K562 (cell line): ENCODE measurements at regions not wholly inside any gene's neighbourhood (a gene's known extent, or its start where the extent isn't known, plus 50 kb on each side); places are given as distances from the start of the nearest gene placed in this dataset.
"Not testable (repeated sequence)": the region's sequence is repeated elsewhere in the genome, so short reads cannot be mapped to it uniquely, and the experiment has no call there.

Source experiments
- CXXC5 ChIP-seq: fragments of 250-450 bp; sonication (Bioruptor Pico); IDR thresholded peaks from 2 replicates; pipeline ENCODE4 v1.8.0; 2022; ENCODE audit warnings: inconsistent platforms, mild to moderate bottlenecking, moderate library complexity
- HDAC2 ChIP-seq: fragments of 450-650 bp; IDR thresholded peaks from 2 replicates; pipeline ENCODE4 v1.6.1; 2016; ENCODE audit warnings: mild to moderate bottlenecking
- JUND ChIP-seq, 2 experiments: IDR thresholded peaks; 2 replicates in 1 of 2; 3 replicates in 1 of 2; pipeline ENCODE4 v1.6.1; 2011; ENCODE audit warnings: borderline replicate concordance in 2 of 2, low read depth in 2 of 2, low read length in 2 of 2, improper control_type of control experiment in 1 of 2, missing biosample characterization in 1 of 2, missing genetic modification characterization in 1 of 2, missing genetic modification reagents in 1 of 2
- KAT7 ChIP-seq: sonication (generic); formaldehyde crosslinking; IDR thresholded peaks from 2 replicates; pipeline ENCODE4 v1.8.0; 2022; ENCODE audit warnings: missing genetic modification reagents, mild to moderate bottlenecking, borderline replicate concordance
- MAZ ChIP-seq, 2 experiments: fragments of 450-650 bp in 1 of 2; sonication (generic) in 1 of 2; formaldehyde crosslinking; IDR thresholded peaks in 1 of 2; conservative IDR thresholded peaks in 1 of 2; 2 replicates each; pipeline versions ENCODE4 v1.4.0 to v1.5.0; 2020; ENCODE audit warnings: mild to moderate bottlenecking in 1 of 2, missing genetic modification reagents in 1 of 2
- NR2C2 ChIP-seq, 2 experiments: fragments of 200-800 bp in 1 of 2; sonication (Bioruptor generic) in 1 of 2; sonication (generic) in 1 of 2; formaldehyde crosslinking in 1 of 2; IDR thresholded peaks; 2 replicates each; pipeline versions ENCODE4 v1.6.1 to v1.8.0; 2016 to 2022; ENCODE audit warnings: mild to moderate bottlenecking in 1 of 2, missing compliant biosample characterization in 1 of 2, missing genetic modification characterization in 1 of 2, missing genetic modification reagents in 1 of 2
- NR4A1 ChIP-seq, 2 experiments: fragments of 250-450 bp in 1 of 2; fragments of 450-650 bp in 1 of 2; sonication (Bioruptor Pico) in 1 of 2; IDR thresholded peaks; 2 replicates each; pipeline versions ENCODE4 v1.4.0 to v1.6.1; 2016 to 2020; ENCODE audit warnings: mild to moderate bottlenecking in 2 of 2, missing compliant biosample characterization in 1 of 2, missing genetic modification characterization in 1 of 2, moderate library complexity in 1 of 2
- PML ChIP-seq: IDR thresholded peaks from 2 replicates; pipeline ENCODE4 v1.6.1; 2012; ENCODE audit warnings: low read length, inconsistent platforms
- RAD21 ChIP-seq, 2 experiments: fragments of 250-450 bp in 1 of 2; fragments of 450-650 bp in 1 of 2; sonication (Bioruptor Pico) in 1 of 2; formaldehyde crosslinking in 1 of 2; IDR thresholded peaks in 1 of 2; conservative IDR thresholded peaks in 1 of 2; 2 replicates each; pipeline versions ENCODE4 v1.4.0 to v1.8.0; 2020 to 2022; ENCODE audit warnings: mild to moderate bottlenecking in 2 of 2, moderate library complexity in 1 of 2
- RNF2 ChIP-seq: sonication (generic); IDR thresholded peaks from 2 replicates; pipeline ENCODE4 v1.6.1; 2016
- SMARCC2 ChIP-seq: fragments of 450-650 bp; IDR thresholded peaks from 2 replicates; pipeline ENCODE4 v1.6.1; 2017; ENCODE audit warnings: antibody characterized with exemption, moderate library complexity, mild to moderate bottlenecking, low read depth
- TOE1 ChIP-seq, 2 experiments: fragments of 450-650 bp in 1 of 2; sonication (generic) in 1 of 2; formaldehyde crosslinking in 1 of 2; IDR thresholded peaks; 2 replicates each; pipeline versions ENCODE4 v1.7.1 to v1.8.0; 2016 to 2022; ENCODE audit warnings: borderline replicate concordance in 2 of 2, mild to moderate bottlenecking in 2 of 2, antibody characterized with exemption in 1 of 2, inconsistent platforms in 1 of 2, low read depth in 1 of 2, missing genetic modification reagents in 1 of 2, moderate library complexity in 1 of 2
- ZNF263 ChIP-seq: sonication (generic); formaldehyde crosslinking; IDR thresholded peaks from 2 replicates; pipeline ENCODE4 v1.8.0; 2022; ENCODE audit warnings: mild to moderate bottlenecking, missing genetic modification reagents, borderline replicate concordance
- TF ChIP-seq, protein P1 (sequence below): fragments of 450-650 bp; IDR thresholded peaks from 2 replicates; pipeline ENCODE4 v1.6.1; 2017; ENCODE audit warnings: antibody characterized with exemption, mild to moderate bottlenecking
- TF ChIP-seq, protein P2 (sequence below): fragments of 450-650 bp; formaldehyde crosslinking; IDR thresholded peaks from 2 replicates; pipeline ENCODE4 v1.4.0; 2022; ENCODE audit warnings: mild to moderate bottlenecking, moderate library complexity
- TF ChIP-seq, protein P3 (sequence below): fragments of 450-650 bp; IDR thresholded peaks from 2 replicates; pipeline ENCODE4 v1.6.1; 2016; ENCODE audit warnings: antibody characterized with exemption

DNA sequence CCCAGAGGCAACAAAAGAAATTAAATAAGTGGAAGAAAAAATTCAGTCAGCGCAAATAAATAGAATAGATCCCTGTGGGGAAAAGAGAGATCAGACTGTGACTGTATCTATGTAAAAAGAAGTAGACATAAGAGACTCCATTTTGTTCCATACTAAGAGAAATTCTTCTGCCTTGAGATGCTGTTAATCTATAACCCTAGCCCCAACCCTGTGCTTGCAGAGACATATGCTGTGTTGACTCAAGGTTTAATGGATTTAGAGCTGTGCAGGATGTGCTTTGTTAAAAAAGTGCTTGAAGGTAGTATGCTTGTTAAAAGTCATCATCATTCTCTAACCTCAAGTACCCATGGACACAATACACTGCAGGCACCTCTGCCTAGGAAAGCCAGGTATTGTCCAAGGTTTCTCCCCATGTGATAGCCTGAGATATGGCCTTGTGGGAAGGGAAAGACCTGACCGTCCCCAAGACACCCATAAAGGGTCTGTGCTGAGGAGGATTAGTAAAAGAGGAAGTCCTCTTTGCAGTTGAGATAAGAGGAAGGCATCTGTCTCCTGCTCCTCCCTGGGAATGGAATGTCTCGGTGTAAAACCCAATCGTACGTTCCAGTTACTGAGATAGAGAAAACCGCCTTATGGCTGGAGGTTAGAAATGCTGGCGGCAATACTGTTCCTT lies 161.8 kb downstream of the GPX5 start (continued):
- peak; percentile 27; the same call in 1 of the 2 replicates for TF ChIP-seq TOE1 (IDR thresholded peaks at IDR 0.05; ENCODE audit: borderline replicate concordance)
- TF ChIP-seq TOE1 (CRISPR knock-in tag; IDR thresholded peaks at IDR 0.05; ENCODE audit: borderline replicate concordance, low read depth); NR2C2 (CRISPR knock-in tag; IDR thresholded peaks at IDR 0.05); JUND (tag; IDR thresholded peaks at IDR 0.05; ENCODE audit: borderline replicate concordance, low read depth, low read length); NR4A1 (CRISPR knock-in tag; IDR thresholded peaks at IDR 0.05): not testable (repeated sequence)
- TF ChIP-seq HDAC2, result peak; percentile 79; the same call in 1 of the 2 replicates
- peak; percentile 47 to 61; a peak in 3 of 4 replicates for TF ChIP-seq MAZ (CRISPR knock-in tag; conservative IDR thresholded peaks at IDR 0.05 in 1 of 2, IDR thresholded peaks at IDR 0.05 in 1 of 2)
- peak; percentile 42; the same call in 1 of the 2 replicates for TF ChIP-seq NR2C2 (tag; IDR thresholded peaks at IDR 0.05)
- TF ChIP-seq ZNF263, result peak; percentile 85
- TF ChIP-seq RNF2, result peak; percentile 40; the same call in 1 of the 2 replicates
- TF ChIP-seq PML, result peak; percentile 77
- TF ChIP-seq SMARCC2, result peak; percentile 94
- peak; percentile 81 for TF ChIP-seq CXXC5 (CRISPR knock-in tag)
- TF ChIP-seq, protein P1, sequence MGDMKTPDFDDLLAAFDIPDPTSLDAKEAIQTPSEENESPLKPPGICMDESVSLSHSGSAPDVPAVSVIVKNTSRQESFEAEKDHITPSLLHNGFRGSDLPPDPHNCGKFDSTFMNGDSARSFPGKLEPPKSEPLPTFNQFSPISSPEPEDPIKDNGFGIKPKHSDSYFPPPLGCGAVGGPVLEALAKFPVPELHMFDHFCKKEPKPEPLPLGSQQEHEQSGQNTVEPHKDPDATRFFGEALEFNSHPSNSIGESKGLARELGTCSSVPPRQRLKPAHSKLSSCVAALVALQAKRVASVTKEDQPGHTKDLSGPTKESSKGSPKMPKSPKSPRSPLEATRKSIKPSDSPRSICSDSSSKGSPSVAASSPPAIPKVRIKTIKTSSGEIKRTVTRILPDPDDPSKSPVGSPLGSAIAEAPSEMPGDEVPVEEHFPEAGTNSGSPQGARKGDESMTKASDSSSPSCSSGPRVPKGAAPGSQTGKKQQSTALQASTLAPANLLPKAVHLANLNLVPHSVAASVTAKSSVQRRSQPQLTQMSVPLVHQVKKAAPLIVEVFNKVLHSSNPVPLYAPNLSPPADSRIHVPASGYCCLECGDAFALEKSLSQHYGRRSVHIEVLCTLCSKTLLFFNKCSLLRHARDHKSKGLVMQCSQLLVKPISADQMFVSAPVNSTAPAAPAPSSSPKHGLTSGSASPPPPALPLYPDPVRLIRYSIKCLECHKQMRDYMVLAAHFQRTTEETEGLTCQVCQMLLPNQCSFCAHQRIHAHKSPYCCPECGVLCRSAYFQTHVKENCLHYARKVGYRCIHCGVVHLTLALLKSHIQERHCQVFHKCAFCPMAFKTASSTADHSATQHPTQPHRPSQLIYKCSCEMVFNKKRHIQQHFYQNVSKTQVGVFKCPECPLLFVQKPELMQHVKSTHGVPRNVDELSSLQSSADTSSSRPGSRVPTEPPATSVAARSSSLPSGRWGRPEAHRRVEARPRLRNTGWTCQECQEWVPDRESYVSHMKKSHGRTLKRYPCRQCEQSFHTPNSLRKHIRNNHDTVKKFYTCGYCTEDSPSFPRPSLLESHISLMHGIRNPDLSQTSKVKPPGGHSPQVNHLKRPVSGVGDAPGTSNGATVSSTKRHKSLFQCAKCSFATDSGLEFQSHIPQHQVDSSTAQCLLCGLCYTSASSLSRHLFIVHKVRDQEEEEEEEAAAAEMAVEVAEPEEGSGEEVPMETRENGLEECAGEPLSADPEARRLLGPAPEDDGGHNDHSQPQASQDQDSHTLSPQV, result peak; percentile 87
- TF ChIP-seq, protein P2, sequence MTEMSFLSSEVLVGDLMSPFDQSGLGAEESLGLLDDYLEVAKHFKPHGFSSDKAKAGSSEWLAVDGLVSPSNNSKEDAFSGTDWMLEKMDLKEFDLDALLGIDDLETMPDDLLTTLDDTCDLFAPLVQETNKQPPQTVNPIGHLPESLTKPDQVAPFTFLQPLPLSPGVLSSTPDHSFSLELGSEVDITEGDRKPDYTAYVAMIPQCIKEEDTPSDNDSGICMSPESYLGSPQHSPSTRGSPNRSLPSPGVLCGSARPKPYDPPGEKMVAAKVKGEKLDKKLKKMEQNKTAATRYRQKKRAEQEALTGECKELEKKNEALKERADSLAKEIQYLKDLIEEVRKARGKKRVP (CRISPR knock-in tag), result peak; percentile 51; the same call in 1 of the 2 replicates
- TF ChIP-seq KAT7 (CRISPR knock-in tag), result peak; percentile 64; the same call in 1 of the 2 replicates
- TF ChIP-seq RAD21 (CRISPR knock-in tag; conservative IDR thresholded peaks at IDR 0.05 in 1 of 2, IDR thresholded peaks at IDR 0.05 in 1 of 2), result peak; percentile 34 to 44; a peak in 3 of 4 replicates
- peak; percentile 54; the same call in 1 of the 2 replicates for TF ChIP-seq JUND (IDR thresholded peaks at IDR 0.05; ENCODE audit: borderline replicate concordance, low read depth, low read length)
- TF ChIP-seq, protein P3, sequence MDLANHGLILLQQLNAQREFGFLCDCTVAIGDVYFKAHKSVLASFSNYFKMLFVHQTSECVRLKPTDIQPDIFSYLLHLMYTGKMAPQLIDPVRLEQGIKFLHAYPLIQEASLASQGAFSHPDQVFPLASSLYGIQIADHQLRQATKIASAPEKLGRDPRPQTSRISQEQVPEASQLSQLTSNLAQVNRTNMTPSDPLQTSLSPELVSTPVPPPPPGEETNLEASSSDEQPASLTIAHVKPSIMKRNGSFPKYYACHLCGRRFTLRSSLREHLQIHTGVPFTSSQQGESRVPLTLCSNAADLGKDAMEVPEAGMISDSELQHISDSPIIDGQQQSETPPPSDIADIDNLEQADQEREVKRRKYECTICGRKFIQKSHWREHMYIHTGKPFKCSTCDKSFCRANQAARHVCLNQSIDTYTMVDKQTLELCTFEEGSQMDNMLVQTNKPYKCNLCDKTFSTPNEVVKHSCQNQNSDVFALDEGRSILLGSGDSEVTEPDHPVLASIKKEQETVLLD, result peak; percentile 61; the same call in 1 of the 2 replicates
- peak; percentile 85; the same call in 1 of the 2 replicates for TF ChIP-seq NR4A1 (tag; IDR thresholded peaks at IDR 0.05)
